Heart right ventricle (tissue), 16 donors: ENCODE measurements at regions not wholly inside any gene's neighbourhood (a gene's known extent, or its start where the extent isn't known, plus 50 kb on each side); places are given as distances from the start of the nearest gene placed in this dataset.

Experiments
- ATAC-seq, 8 donors: fragments of 200-7000 bp; cut with Tn5 transposase; one replicate each; pipeline ENCODE4 v1.9.1; 2020; ENCODE audit warnings: mild to moderate bottlenecking in 8 of 8, moderate library complexity in 8 of 8, moderate number of reproducible peaks in 1 of 8
- DNase-seq, 2 donors: peaks; one replicate each; pipeline ENCODE4 v3.0.0-alpha.2; 2020
- H3K27ac ChIP-seq, 10 donors: fragments of 200-600 bp; sonication (generic) in 2 of 10; one replicate each; pipeline versions ENCODE4 v1.5.0 to v1.8.0; 2020 to 2022; ENCODE audit warnings: mild to moderate bottlenecking in 3 of 10
- H3K27me3 ChIP-seq, 7 donors: fragments of 200-600 bp; one replicate each; pipeline ENCODE4 v1.8.0; 2021 to 2022; ENCODE audit warnings: mild to moderate bottlenecking in 2 of 7
- H3K36me3 ChIP-seq, 9 donors: fragments of 200-600 bp; sonication (generic) in 1 of 9; one replicate each; pipeline versions ENCODE4 v1.5.0 to v1.8.0; 2020 to 2022; ENCODE audit warnings: mild to moderate bottlenecking in 2 of 9
- H3K4me1 ChIP-seq, 9 donors: fragments of 200-600 bp; sonication (generic) in 1 of 9; one replicate each; pipeline versions ENCODE4 v1.5.0 to v1.8.0; 2020 to 2022; ENCODE audit warnings: mild to moderate bottlenecking in 4 of 9
- H3K4me3 ChIP-seq, 10 donors: fragments of 200-600 bp; sonication (generic) in 2 of 10; one replicate each; pipeline versions ENCODE4 v1.5.0 to v1.8.0; 2020 to 2022; ENCODE audit warnings: mild to moderate bottlenecking in 7 of 10, moderate library complexity in 2 of 10
- H3K9me3 ChIP-seq, 11 donors: fragments of 200-600 bp in 10 of 11; sonication (generic) in 2 of 11; one replicate each; pipeline versions ENCODE4 v1.5.0 to v1.8.0; 2013 to 2022; ENCODE audit warnings: mild to moderate bottlenecking in 2 of 11, control low read depth in 1 of 11, moderate library complexity in 1 of 11
- WGBS, 2 donors: extraction: QIAGEN DNeasy Blood & Tissue Kit; methylation state at CpG; one replicate each; pipeline ENCODE4 v1.1.7; 2013; ENCODE audit warnings: inconsistent platforms in 1 of 2; 5-methylcytosine and 5-hydroxymethylcytosine counted together
- intact Hi-C, 10 donors: fragments of 100-400 bp; cut with DNase I; formaldehyde crosslinking; loops; one replicate each; pipeline versions ENCODE4 v1.11.1 to v1.14.2; 2022
- TF ChIP-seq, protein P1 (sequence below), 9 donors: fragments of 200-600 bp; sonication (generic) in 2 of 9; IDR thresholded peaks; one replicate each; pipeline versions ENCODE4 v1.5.0 to v1.8.0; 2021 to 2022; ENCODE audit warnings: antibody characterized with exemption in 9 of 9, mild to moderate bottlenecking in 5 of 9, moderate library complexity in 1 of 9
- donor health status: Arrhythmogenic right ventricular cardiomyopathy.
- donor health status: ischemic (EF 13 %, LVEDD 7.1; RV severe dilation, severe dysfunction).
- donor health status: healthy with polysubstance abuse.
- donor health status: DM: no; HTN: yes; CAD: no.
- donor health status: DM: no; HTN: no; CAD: no.
- donor health status: ischemic (EF 25% LVEDD 6.9; RV normal size, moderate dysfunction).
- donor health status: ischemic (EF 25% LVEDD 5.7; RV mildly dilated, moderate dysfunction).
- donor health status: healthy.
- donor health status: DM: yes; HTN: yes; CAD: no.
- donor health status: Ischemic cardiomyopathy.
- donor health status: ischemic (EF 35%, LVEDD 5.7; RV mildly dilated, moderate dysfunction).
- donor health status: nonischemic (EF 11% LVEDD 7.7; RV severe dilation, severe dysfunction).
- donor health status: DM: yes; HTN: yes; CAD: no.
- donor health status: PGD.
- donor health status: ischemic (EF 29% LVEDD 5.4; RV normal size, mild dysfunction).
- donor health status: nonischemic (EF 23%, LVEDD 6.1; RV moderate dilation, normal function).

DNA sequence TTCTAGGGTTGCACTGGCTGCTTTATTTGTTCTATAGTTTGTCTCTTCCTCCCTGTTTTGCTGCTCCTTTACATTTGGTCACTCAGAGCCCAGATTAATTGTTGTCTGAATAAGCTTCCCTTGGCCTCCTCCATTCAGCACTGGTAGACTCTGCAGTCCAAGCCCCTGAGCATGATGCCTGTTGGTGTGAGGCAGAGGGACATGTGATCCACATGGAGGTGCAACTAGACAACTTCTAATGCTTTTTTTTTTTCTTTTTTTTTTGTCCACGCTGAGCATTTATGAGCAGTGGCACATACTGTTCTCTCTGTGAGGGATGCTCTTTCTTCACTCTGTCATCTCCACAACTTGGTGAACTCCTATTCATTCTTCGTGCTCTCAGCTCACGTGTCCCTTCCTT is 167.3 kb upstream of the TBC1D5 start:
- Histone ChIP-seq H3K4me3 (no peak overlapping the region), H3K36me3 (no peaks in the 10 kb centered on the region), H3K4me1 (no peaks in the 10 kb centered on the region), H3K27ac (no peak overlapping the region), H3K9me3 (no peaks in the 10 kb centered on the region), H3K27me3 (peaks cover 0 to 16% (median 7%) of the 10 kb centered on the region in 7 donors)
- intact Hi-C loops: no loop called here
- ATAC-seq (no peak), DNase-seq (no peak)
- 87 to 96% methylated on average over 3 of the region's 3 CpGs for WGBS, 2 donors
- TF ChIP-seq, protein P1, sequence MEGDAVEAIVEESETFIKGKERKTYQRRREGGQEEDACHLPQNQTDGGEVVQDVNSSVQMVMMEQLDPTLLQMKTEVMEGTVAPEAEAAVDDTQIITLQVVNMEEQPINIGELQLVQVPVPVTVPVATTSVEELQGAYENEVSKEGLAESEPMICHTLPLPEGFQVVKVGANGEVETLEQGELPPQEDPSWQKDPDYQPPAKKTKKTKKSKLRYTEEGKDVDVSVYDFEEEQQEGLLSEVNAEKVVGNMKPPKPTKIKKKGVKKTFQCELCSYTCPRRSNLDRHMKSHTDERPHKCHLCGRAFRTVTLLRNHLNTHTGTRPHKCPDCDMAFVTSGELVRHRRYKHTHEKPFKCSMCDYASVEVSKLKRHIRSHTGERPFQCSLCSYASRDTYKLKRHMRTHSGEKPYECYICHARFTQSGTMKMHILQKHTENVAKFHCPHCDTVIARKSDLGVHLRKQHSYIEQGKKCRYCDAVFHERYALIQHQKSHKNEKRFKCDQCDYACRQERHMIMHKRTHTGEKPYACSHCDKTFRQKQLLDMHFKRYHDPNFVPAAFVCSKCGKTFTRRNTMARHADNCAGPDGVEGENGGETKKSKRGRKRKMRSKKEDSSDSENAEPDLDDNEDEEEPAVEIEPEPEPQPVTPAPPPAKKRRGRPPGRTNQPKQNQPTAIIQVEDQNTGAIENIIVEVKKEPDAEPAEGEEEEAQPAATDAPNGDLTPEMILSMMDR (IDR thresholded peaks at IDR 0.05): no peak

- H3K36me3 ChIP-seq: no peaks in the 10 kb centered on the region
- TF ChIP-seq, protein P1 (IDR thresholded peaks at IDR 0.05): no peak
- intact Hi-C loops: no loop called here
- ATAC-seq (no peak), DNase-seq (no peak)
- H3K4me1 ChIP-seq: no peaks in the 10 kb centered on the region
- no peak overlapping the region for H3K4me3 ChIP-seq
- 66 to 78% methylated on average over 5 of the region's 5 CpGs for WGBS, 2 donors
- no peaks in the 10 kb centered on the region for H3K9me3 ChIP-seq
- H3K27ac ChIP-seq: no peak overlapping the region
- H3K27me3 ChIP-seq: peaks cover 0 to 11% (median 5%) of the 10 kb centered on the region in 7 donors
Measured at GRCh38 chr3:17908399-17909191, 166.2 kb upstream of the TBC1D5 start.

GRCh38 chr3:17905996-17906395 is 163.6 kb upstream of the TBC1D5 start:
- DNase-seq (no peak), ATAC-seq (no peak)
- intact Hi-C loops: no loop called here
- WGBS, 2 donors: 61 to 73% methylated on average over 2 of the region's 2 CpGs
- Histone ChIP-seq H3K9me3 (peaks cover 0 to 6% (median 0%) of the 10 kb centered on the region in 11 donors), H3K4me3 (no peak overlapping the region), H3K27me3 (no peaks in the 10 kb centered on the region), H3K4me1 (no peaks in the 10 kb centered on the region), H3K27ac (no peak overlapping the region), H3K36me3 (no peaks in the 10 kb centered on the region)
- TF ChIP-seq, protein P1 (IDR thresholded peaks at IDR 0.05): no peak

DNA sequence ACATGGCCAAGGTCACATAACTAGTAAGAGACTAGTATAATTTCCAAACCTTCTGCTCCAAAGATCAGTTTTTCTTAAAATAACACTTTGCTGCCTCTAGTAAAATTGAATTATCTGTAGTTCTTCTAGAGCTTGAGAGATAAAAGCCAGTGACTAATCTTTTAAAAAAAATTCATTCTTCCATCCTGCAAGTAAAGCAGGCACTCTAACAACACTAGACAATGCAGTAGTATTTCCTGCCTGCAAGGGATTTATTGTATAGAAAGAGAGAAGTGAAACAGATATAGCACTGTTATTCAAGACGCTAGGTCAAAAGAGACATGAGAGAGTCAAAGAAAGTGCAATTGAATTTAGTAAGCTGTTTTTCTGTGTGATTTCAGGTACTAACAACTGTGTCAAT is 159.5 kb upstream of the TBC1D5 start:
- 36 to 42% methylated on average over 1 of the region's 1 CpG for WGBS, 2 donors
- no peaks in the 10 kb centered on the region for H3K27me3 ChIP-seq
- H3K36me3 ChIP-seq: no peaks in the 10 kb centered on the region
- intact Hi-C loops: no loop called here
- no peak overlapping the region for H3K27ac ChIP-seq
- H3K4me3 ChIP-seq: no peak overlapping the region
- DNase-seq (no peak), ATAC-seq (no peak)
- no peaks in the 10 kb centered on the region for H3K4me1 ChIP-seq
- TF ChIP-seq, protein P1 (IDR thresholded peaks at IDR 0.05): no peak
- peaks cover 0 to 18% (median 0%) of the 10 kb centered on the region in 11 donors for H3K9me3 ChIP-seq
